GM23248 (cell line): ENCODE measurements at regions not wholly inside any gene's neighbourhood (a gene's known extent, or its start where the extent isn't known, plus 50 kb on each side); places are given as distances from the start of the nearest gene placed in this dataset.

Source experiments
- DNase-seq: peaks from one replicate; pipeline ENCODE4 v3.0.0-alpha.2; 2015
- H2AFZ ChIP-seq: fragments of 200-600 bp; sonication (generic); 2 replicates; pipeline ENCODE4 v1.6.1; 2016; ENCODE audit warnings: antibody characterized with exemption
- H3F3A ChIP-seq: fragments of 200-600 bp; sonication (generic); 2 replicates; pipeline ENCODE4 v1.6.1; 2016; ENCODE audit warnings: mild to moderate bottlenecking, antibody characterized with exemption, mixed run types; ENCODE audit not compliant: insufficient read depth
- H3K27ac ChIP-seq: fragments of 200-600 bp; sonication (generic); 2 replicates; pipeline ENCODE4 v1.5.1; 2016; ENCODE audit warnings: mild to moderate bottlenecking
- H3K27me3 ChIP-seq: fragments of 200-600 bp; sonication (generic); replicated peaks from 2 replicates; pipeline ENCODE4 v1.6.1; 2016; ENCODE audit warnings: mild to moderate bottlenecking; ENCODE audit not compliant: insufficient read depth
- H3K36me3 ChIP-seq: fragments of 200-600 bp; sonication (generic); 2 replicates; pipeline ENCODE4 v1.6.1; 2016; ENCODE audit warnings: low read depth, mild to moderate bottlenecking
- H3K4me1 ChIP-seq: fragments of 200-600 bp; sonication (generic); 2 replicates; pipeline ENCODE4 v1.6.1; 2016; ENCODE audit warnings: mild to moderate bottlenecking; ENCODE audit not compliant: insufficient read depth
- H3K4me2 ChIP-seq: fragments of 200-600 bp; sonication (generic); one replicate; pipeline ENCODE4 v1.6.1; 2016; ENCODE audit warnings: mild to moderate bottlenecking; ENCODE audit not compliant: unreplicated experiment
- H3K4me3 ChIP-seq: fragments of 200-600 bp; sonication (generic); 2 replicates; pipeline ENCODE4 v1.5.1; 2016; ENCODE audit warnings: mild to moderate bottlenecking
- H3K79me2 ChIP-seq: fragments of 200-600 bp; sonication (generic); 2 replicates; pipeline ENCODE4 v1.6.1; 2016; ENCODE audit warnings: mild to moderate bottlenecking; ENCODE audit not compliant: insufficient read depth
- H3K9ac ChIP-seq: fragments of 200-600 bp; sonication (generic); 2 replicates; pipeline ENCODE4 v1.6.1; 2016; ENCODE audit warnings: mild to moderate bottlenecking
- H3K9me2 ChIP-seq: fragments of 200-600 bp; sonication (generic); 2 replicates; pipeline ENCODE4 v1.6.1; 2016; ENCODE audit warnings: mixed run types, mild to moderate bottlenecking, moderate library complexity; ENCODE audit not compliant: insufficient read depth
- H3K9me3 ChIP-seq: fragments of 200-600 bp; sonication (generic); one replicate; pipeline ENCODE4 v1.6.1; 2017; ENCODE audit warnings: low read depth
- H4K20me1 ChIP-seq: fragments of 200-600 bp; sonication (generic); 2 replicates; pipeline ENCODE4 v1.6.0; 2016; ENCODE audit not compliant: insufficient read depth
- EZH2 ChIP-seq: fragments of 200-600 bp; sonication (generic); IDR thresholded peaks from 2 replicates; pipeline ENCODE4 v1.6.1; 2018; ENCODE audit warnings: antibody characterized with exemption, mild to moderate bottlenecking; ENCODE audit not compliant: insufficient read depth, poor library complexity, severe bottlenecking
- EZH2phosphoT487 ChIP-seq: fragments of 200-600 bp; sonication (generic); IDR thresholded peaks from 2 replicates; pipeline ENCODE4 v1.6.1; 2018; ENCODE audit warnings: antibody characterized with exemption, moderate library complexity, mild to moderate bottlenecking, low read depth; ENCODE audit not compliant: insufficient read depth
- WGBS, 2 experiments: methylation state at CpG; one replicate each; pipeline ENCODE4 v1.1.6; 2015 to 2017; ENCODE audit warnings: low lambda C conversion rate in 2 of 2, low coverage in 1 of 2; ENCODE audit errors: missing lambda C conversion rate in 2 of 2; 5-methylcytosine and 5-hydroxymethylcytosine counted together
- in situ Hi-C: fragments of 300-500 bp; cut with MboI; formaldehyde crosslinking; loops from 2 replicates; pipeline ENCODE4 v1.15.0; 2020

DNA sequence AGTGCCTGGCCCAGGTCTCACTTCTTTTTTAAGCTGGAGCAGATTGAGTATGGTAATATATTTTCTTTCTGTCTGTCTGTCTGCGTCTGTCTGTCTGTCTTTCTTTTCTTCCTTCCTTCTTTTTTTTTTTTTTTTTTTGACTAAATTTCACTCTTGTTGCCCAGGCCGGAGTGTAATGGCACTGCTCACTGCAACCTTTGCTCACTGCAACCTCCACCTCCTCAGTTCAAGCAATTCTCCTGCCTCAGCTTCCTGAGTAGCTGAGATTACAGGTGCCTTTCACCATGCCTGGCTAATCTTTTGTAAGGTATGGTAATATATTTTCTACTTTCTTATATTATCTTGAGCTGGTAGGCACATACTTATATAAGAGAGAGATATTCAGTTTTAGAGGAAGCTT, 196.3 kb upstream of the MARCKS start:
- Histone ChIP-seq H3K27me3 (no peaks in the 10 kb centered on the region), H3K9me2 (no peaks in the 10 kb centered on the region), H3K27ac (no peak overlapping the region), H3K9me3 (no peaks in the 10 kb centered on the region), H3F3A (no peaks in the 10 kb centered on the region), H4K20me1 (no peaks in the 10 kb centered on the region), H3K79me2 (no peaks in the 10 kb centered on the region), H3K36me3 (no peaks in the 10 kb centered on the region), H3K4me2 (no peak overlapping the region), H3K9ac (no peak overlapping the region), H3K4me1 (no peaks in the 10 kb centered on the region), H2AFZ (no peak overlapping the region), H3K4me3 (no peak overlapping the region)
- in situ Hi-C loops = no loop called here
- DNase-seq = no peak
- TF ChIP-seq EZH2 = no peak
- TF ChIP-seq EZH2phosphoT487 = no peak
- WGBS, 2 experiments = 98 to 100% methylated on average over 2 of the region's 2 CpGs

DNA sequence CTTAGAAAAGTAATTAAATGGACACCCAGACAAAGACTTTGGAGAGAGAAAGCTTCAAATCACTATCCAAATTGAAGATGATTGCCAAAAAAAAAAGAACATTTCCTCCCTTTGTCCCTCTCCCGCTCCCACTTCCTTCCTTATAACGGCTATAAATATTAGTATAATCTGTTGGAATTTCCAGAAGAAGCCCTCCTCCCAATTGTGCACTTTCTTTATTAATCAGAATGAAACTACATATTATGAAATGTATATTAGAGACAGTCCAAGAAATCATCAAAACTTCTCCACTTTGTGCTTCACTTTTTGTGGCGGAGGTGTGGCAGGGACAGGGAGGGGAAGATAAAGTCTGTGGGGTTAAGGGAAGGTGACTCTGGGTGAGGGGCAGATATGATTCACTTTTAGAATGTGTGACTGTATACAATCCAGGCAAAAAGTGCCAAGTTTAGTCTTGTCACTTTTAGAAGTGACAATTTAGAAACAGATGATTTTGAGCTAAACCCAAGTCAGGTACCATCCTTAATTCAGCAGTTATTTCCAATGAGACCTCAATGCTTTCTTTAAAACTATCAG, 195.0 kb upstream of the MARCKS start:
- Histone ChIP-seq H3K9me3 (no peaks in the 10 kb centered on the region), H3K27me3 (no peaks in the 10 kb centered on the region), H3K4me3 (no peak overlapping the region), H3K4me2 (no peak overlapping the region), H3K9me2 (no peaks in the 10 kb centered on the region), H3F3A (no peaks in the 10 kb centered on the region), H3K79me2 (no peaks in the 10 kb centered on the region), H3K36me3 (no peaks in the 10 kb centered on the region), H2AFZ (no peak overlapping the region), H3K27ac (no peak overlapping the region), H4K20me1 (no peaks in the 10 kb centered on the region), H3K9ac (no peak overlapping the region), H3K4me1 (no peaks in the 10 kb centered on the region)
- in situ Hi-C loops = no loop called here
- DNase-seq = no peak
- 71 to 79% methylated on average over 3 of the region's 3 CpGs for WGBS, 2 experiments
- TF ChIP-seq EZH2 (no peak), EZH2phosphoT487 (no peak)

DNA sequence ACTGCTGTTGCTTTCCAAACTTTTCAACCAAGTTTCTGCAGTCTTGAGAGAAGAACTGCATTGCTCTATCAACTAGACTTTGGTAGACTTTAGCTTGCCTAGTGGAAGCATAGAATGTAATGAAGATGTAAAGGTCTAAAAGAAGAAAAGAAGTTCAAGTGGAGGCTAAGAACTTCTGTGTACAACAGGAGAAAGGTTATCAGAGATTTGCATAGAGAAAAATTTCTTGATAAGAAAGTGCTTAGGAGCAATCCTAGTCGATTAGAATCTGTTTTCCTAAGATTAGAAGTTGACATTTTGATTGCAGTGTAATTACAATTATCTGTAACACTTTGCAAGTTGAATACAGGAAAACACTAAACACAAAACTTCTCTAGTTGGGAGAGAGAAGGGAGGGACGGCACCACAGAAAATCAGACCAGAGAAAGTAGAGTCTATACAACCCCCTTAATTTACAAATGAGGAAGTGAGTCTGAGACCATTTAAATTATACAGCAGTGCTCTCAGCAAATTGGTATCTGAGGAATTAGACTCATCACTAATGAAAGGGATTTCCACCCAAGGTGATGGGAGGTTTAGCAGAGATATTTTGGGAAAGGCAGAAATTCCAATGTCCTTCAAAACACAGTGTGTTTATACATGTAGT, 194.3 kb upstream of the MARCKS start:
- no peaks in the 10 kb centered on the region for H3K9me3 ChIP-seq
- 85 to 91% methylated on average over 2 of the region's 2 CpGs for WGBS, 2 experiments
- no peak for TF ChIP-seq EZH2
- no peak for TF ChIP-seq EZH2phosphoT487
- H3K4me2 ChIP-seq = no peak overlapping the region
- no peak overlapping the region for H3K9ac ChIP-seq
- no peaks in the 10 kb centered on the region for H3K79me2 ChIP-seq
- no peak for DNase-seq
- H3K27me3 ChIP-seq = no peaks in the 10 kb centered on the region
- in situ Hi-C loops = no loop called here
- no peaks in the 10 kb centered on the region for H4K20me1 ChIP-seq
- no peaks in the 10 kb centered on the region for H3F3A ChIP-seq
- no peaks in the 10 kb centered on the region for H3K36me3 ChIP-seq
- no peaks in the 10 kb centered on the region for H3K4me1 ChIP-seq
- no peak overlapping the region for H2AFZ ChIP-seq
- no peak overlapping the region for H3K27ac ChIP-seq
- no peak overlapping the region for H3K4me3 ChIP-seq
- no peaks in the 10 kb centered on the region for H3K9me2 ChIP-seq

GRCh38 chr6:113664909-113665308, 192.2 kb upstream of the MARCKS start:
- Histone ChIP-seq H3K9me3 (no peaks in the 10 kb centered on the region), H3K4me1 (no peaks in the 10 kb centered on the region), H3K9ac (no peak overlapping the region), H3K4me3 (no peak overlapping the region), H3K36me3 (no peaks in the 10 kb centered on the region), H3K4me2 (no peak overlapping the region), H4K20me1 (no peaks in the 10 kb centered on the region), H3K79me2 (no peaks in the 10 kb centered on the region), H2AFZ (no peak overlapping the region), H3K27ac (no peak overlapping the region), H3F3A (no peaks in the 10 kb centered on the region), H3K27me3 (no peaks in the 10 kb centered on the region), H3K9me2 (no peaks in the 10 kb centered on the region)
- DNase-seq = no peak
- no peak for TF ChIP-seq EZH2
- TF ChIP-seq EZH2phosphoT487 = no peak
- in situ Hi-C loops = no loop called here
- WGBS, 2 experiments = 97 to 98% methylated on average over 2 of the region's 2 CpGs
